GM21526 (cell line): ENCODE measurements at regions not wholly inside any gene's neighbourhood (a gene's known extent, or its start where the extent isn't known, plus 50 kb on each side); places are given as distances from the start of the nearest gene placed in this dataset.
"Not testable (repeated sequence)": the region's sequence is repeated elsewhere in the genome, so short reads cannot be mapped to it uniquely, and the experiment has no call there.

Experiments
- ATAC-seq: cut with Tn5 transposase; IDR thresholded peaks from one replicate; pipeline ENCODE4 v1.9.1; 2021; ENCODE audit warnings: moderate library complexity; ENCODE audit not compliant: unreplicated experiment, low FRiP score

DNA sequence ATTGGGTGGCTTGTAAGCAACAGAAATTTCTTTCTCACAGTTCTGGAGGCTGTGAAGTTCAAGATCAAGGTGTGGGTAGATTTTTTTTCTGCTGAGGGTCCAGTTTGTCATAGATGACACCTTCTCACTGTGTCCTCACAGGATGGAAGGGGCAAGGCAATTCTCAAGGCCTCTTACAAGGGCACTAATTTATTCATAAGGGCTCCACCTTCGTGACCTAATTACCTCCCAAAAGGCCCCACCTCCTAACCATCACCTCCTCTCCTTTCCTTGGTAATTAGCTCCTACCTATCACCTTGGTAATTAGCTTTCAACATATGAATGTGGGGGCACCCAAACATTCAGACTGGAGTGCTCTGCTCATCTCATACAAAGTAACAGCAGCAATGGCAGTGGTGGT is 92.3 kb upstream of the CD44 start:
- no peak for ATAC-seq

DNA sequence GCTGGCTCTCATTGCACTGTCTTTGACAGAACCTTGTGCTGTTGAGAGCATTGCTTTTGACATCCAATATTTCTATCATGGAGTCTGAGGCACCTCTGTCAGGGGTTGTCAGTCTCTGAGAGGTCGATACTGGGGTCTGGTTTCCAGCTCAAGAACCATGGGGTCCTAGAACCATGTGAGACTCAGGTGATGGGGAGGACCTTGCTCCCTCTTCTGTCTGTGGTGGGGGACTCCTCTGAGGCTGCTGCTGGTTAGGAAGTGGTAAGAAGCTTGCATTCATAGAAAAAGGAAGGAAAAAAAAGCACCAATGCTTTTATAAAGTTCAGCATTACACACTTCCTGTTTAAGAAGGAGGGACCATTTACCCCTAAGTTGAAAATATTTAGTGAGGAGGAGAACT is 91.8 kb upstream of the CD44 start:
- no peak for ATAC-seq

GRCh38 chr11:35047769-35048168 is 91.2 kb upstream of the CD44 start:
- no peak for ATAC-seq

DNA sequence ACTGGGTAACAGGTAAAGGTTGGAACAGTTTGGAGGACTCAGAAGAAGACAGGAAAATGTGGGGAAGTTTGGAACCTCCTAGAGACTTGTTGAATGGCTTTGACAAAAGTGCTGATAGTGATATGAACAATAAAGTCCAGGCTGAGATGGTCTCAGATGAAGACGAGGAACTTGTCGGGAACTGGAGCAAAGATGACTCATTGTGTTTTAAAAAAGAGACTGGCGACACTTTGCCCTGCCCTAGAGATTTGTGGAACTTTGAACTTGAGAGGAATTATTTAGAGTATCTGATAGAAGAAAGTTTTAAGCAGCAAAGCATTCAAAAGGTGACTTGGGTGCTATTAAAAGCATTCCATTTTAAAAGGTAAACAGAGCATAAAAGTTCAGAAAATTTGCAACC is 90.6 kb upstream of the CD44 start:
- not testable (repeated sequence) for ATAC-seq

- no peak for ATAC-seq
Observed at GRCh38 chr11:35049859-35050531, 89.0 kb upstream of the CD44 start.

- ATAC-seq: no peak
Observed at GRCh38 chr11:35050541-35050995, 88.4 kb upstream of the CD44 start.

DNA sequence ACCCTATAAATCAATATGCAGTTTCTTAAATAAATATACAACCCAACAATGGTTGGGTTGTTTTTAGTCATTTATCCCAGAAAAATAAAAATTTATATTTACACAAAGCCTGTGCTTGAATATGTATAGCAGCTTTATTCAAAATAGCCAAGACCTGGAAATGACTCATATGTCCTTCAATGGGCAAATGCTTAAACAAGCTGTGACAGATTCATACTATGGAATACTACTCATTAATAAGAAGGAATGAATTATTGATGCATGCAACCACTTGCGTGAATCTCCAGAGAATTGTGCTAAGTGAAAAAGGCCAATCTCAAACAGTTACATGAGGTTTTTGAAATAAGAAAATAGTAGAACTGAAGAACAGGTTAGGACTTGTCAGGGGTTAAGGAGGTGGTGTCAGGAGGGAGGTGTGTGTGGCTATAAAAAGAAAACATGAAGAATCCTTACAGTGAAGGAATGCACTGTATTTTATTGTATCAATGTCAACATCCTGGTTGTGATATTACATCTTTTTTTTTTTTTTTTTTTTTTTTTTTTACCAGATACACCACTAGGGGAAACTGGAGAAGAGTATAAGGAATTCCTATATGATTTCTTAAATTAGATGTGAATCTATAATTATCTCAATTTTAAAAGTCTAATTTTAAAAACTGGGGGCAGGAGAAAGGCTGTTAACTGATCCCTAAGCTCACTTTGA is 82.4 kb upstream of the CD44 start:
- no peak for ATAC-seq

GRCh38 chr11:35057926-35058668 is 80.9 kb upstream of the CD44 start:
- no peak for ATAC-seq

- ATAC-seq: no peak
Observed at GRCh38 chr11:35058669-35059434, 80.1 kb upstream of the CD44 start.

- ATAC-seq: no peak
Observed at GRCh38 chr11:35061516-35062440, 77.2 kb upstream of the CD44 start.

GRCh38 chr11:35063488-35063931 is 75.5 kb upstream of the CD44 start:
- ATAC-seq: no peak

DNA sequence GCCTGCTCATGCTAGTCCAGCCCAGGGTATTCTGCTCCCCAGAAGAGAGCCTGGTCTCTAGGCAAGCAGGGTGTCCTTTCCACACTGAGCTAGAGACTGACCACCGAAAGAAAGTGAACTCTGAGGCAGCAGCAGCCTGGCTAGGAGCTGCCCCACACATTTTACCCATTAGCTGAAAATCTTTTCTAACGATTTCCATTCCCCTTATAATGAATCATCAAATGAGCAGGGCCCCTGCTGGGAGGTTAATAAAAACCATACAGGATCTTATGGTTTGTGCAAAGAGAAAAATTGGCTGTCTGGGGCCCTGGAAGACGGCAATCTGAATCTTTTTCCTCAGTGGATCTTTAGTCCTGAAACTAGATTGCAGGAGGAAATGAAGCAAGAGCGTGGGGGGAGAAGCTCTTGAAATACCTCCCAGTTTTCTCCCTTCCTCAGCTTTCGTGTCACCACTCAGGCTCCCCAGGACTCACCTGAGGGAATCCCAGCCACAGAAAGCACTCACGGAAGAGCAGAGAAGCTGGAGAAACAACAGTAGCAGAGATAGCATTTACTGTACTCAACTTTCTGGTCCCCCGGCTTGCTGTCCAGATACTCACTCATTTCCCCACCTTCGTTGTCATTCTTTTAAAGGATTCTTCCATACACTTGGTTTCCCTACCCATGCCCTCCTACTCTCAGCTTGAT is 74.7 kb upstream of the CD44 start:
- no peak for ATAC-seq

GRCh38 chr11:35065566-35065965 is 73.4 kb upstream of the CD44 start:
- ATAC-seq: no peak

DNA sequence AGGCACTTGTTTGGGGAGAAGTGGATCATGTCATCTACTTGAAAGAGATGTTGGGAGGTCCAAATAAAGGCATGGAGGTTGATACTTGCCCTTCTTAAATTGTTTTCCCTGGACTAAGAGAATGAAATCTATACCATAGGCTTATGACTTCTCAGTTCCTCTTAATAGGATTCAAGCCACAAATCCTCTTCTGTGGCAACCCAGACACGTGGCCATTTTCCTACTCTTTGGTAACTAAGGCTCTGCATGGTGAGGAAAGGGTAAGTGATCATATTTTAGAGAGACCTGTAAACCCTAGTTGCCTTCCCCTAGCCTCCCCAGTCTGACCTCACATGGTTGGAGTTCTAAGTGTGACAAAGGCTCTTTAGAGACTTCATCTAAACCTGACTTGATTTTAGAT is 72.9 kb upstream of the CD44 start:
- no peak for ATAC-seq

DNA sequence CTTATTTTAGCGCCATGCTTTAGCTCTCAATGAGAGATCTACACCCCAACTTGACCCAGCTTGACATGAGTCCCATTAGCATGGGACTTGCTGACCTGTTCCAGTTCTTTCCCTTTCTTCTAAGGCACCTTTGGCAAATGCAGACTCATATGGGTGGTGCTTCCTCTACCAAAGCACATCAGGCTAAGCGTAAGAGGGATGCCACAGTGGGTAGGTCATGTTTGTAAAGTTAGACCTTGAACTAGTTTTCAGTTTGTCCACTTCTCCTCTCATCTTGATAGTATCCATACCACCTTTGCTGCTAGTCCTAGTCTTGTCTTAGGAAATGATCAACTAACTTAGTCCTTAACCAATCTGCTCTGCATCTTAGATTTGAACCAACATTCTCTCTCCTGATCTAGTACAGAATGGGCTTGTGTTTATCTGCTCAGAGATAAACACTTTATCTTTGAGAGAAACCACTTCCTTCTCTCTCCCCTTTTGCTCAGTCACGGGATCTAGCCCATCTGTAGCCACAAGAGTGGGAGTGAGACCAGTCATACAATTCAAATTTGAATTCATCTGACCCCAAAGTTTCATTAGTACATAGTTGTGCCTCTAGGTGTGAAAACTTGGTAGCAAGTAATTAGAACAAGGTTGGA is 72.1 kb upstream of the CD44 start:
- ATAC-seq: peak; percentile 89

DNA sequence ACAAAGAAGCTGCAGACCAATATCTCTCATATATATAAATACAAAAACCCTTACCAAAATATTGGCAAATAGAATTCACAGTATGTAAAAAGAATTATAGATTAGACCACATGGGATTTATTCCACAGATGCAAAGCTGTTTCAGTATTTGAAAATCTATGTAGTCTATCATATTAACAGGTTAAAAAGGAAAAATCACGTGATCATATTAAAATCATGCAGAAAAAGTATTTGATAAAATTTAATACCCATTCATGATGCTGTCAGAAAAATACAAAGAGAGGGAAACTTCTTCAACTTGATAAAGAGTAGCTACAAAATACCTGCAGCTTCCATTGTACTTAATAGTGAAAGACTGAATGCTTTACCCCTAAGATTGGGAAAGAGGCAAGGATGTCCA is 67.2 kb upstream of the CD44 start:
- no peak for ATAC-seq

GRCh38 chr11:35073691-35074419 is 65.1 kb upstream of the CD44 start:
- no peak for ATAC-seq
